Neuronal stem cell (in vitro differentiated cells): ENCODE measurements at regions not wholly inside any gene's neighbourhood (a gene's known extent, or its start where the extent isn't known, plus 50 kb on each side); places are given as distances from the start of the nearest gene placed in this dataset.
A peak's percentile ranks its signal among the peaks of the same experiment; 100 is the strongest.

ENCODE experiments used
- DNase-seq: peaks from one replicate; pipeline ENCODE4 v3.0.0-alpha.2; 2013; ENCODE audit warnings: low spot score
- H2AFZ ChIP-seq: one replicate; pipeline ENCODE4 v1.6.1; 2013; ENCODE audit warnings: mild to moderate bottlenecking, low read length, inconsistent platforms
- H2AK5ac ChIP-seq: 2 replicates; pipeline ENCODE4 v1.6.1; 2013; ENCODE audit warnings: low read depth, mild to moderate bottlenecking, inconsistent platforms, low read length, moderate library complexity, mixed read lengths
- H2BK120ac ChIP-seq: 2 replicates; pipeline ENCODE4 v1.6.1; 2013; ENCODE audit warnings: low read depth, mild to moderate bottlenecking, inconsistent platforms, low read length, moderate library complexity, mixed read lengths
- H2BK12ac ChIP-seq: one replicate; pipeline ENCODE4 v1.6.1; 2013; ENCODE audit warnings: low read length, inconsistent platforms
- H2BK15ac ChIP-seq: 2 replicates; pipeline ENCODE4 v1.6.1; 2013; ENCODE audit warnings: mild to moderate bottlenecking, low read length, inconsistent platforms, mixed read lengths
- H2BK5ac ChIP-seq: one replicate; pipeline ENCODE4 v1.6.1; 2013; ENCODE audit warnings: inconsistent platforms, mild to moderate bottlenecking, low read length, moderate library complexity
- H3K14ac ChIP-seq: one replicate; pipeline ENCODE4 v1.6.1; 2013; ENCODE audit warnings: low read length, inconsistent platforms
- H3K18ac ChIP-seq: 2 replicates; pipeline ENCODE4 v1.6.1; 2013; ENCODE audit warnings: low read length, inconsistent platforms
- H3K23ac ChIP-seq: 2 replicates; pipeline ENCODE4 v1.6.1; 2013; ENCODE audit warnings: low read depth, mild to moderate bottlenecking, mixed read lengths, low read length, inconsistent platforms; ENCODE audit not compliant: poor library complexity
- H3K27ac ChIP-seq: replicated peaks from 3 replicates; pipeline ENCODE4 v1.5.1; 2013; ENCODE audit warnings: low read length, inconsistent platforms
- H3K27me3 ChIP-seq, 3 experiments: 2 replicates each; pipeline ENCODE4 v1.6.1; 2013; ENCODE audit warnings: low read length in 3 of 3, mild to moderate bottlenecking in 2 of 3, inconsistent platforms in 1 of 3, low read depth in 1 of 3, mixed read lengths in 1 of 3, moderate library complexity in 1 of 3; ENCODE audit not compliant: control insufficient read depth in 3 of 3, insufficient read depth in 3 of 3
- H3K36me3 ChIP-seq, 2 donors: replicated peaks in 1 of 2; 2 replicates each; pipeline ENCODE4 v1.6.1; 2013; ENCODE audit warnings: low read length in 2 of 2; ENCODE audit not compliant: control insufficient read depth in 2 of 2, insufficient read depth in 2 of 2
- H3K4ac ChIP-seq: 2 replicates; pipeline ENCODE4 v1.6.1; 2013; ENCODE audit warnings: inconsistent platforms, mild to moderate bottlenecking, low read length, moderate library complexity
- H3K4me1 ChIP-seq, 2 donors: 1 replicate in 1 of 2; 2 replicates in 1 of 2; pipeline ENCODE4 v1.6.1; 2013; ENCODE audit warnings: low read length in 2 of 2, low read depth in 1 of 2; ENCODE audit not compliant: control insufficient read depth in 2 of 2, insufficient read depth in 1 of 2
- H3K4me2 ChIP-seq: one replicate; pipeline ENCODE4 v1.6.1; 2013; ENCODE audit warnings: mild to moderate bottlenecking, low read length, inconsistent platforms; ENCODE audit not compliant: insufficient read depth, poor library complexity, severe bottlenecking
- H3K4me3 ChIP-seq, 2 donors: 2 replicates each; pipeline ENCODE4 v1.5.1; 2013; ENCODE audit warnings: low read length in 2 of 2, mild to moderate bottlenecking in 2 of 2, inconsistent platforms in 1 of 2, moderate library complexity in 1 of 2
- H3K79me1 ChIP-seq: one replicate; pipeline ENCODE4 v1.6.1; 2013; ENCODE audit warnings: low read depth, mild to moderate bottlenecking, inconsistent platforms, low read length, moderate library complexity
- H3K9ac ChIP-seq: one replicate; pipeline ENCODE4 v1.6.1; 2013; ENCODE audit warnings: mild to moderate bottlenecking, low read depth, low read length, inconsistent platforms; ENCODE audit not compliant: poor library complexity
- H3K9me3 ChIP-seq, 2 donors: replicated peaks in 1 of 2; 2 replicates each; pipeline versions ENCODE3 to v1.6.1; 2013; ENCODE audit warnings: low read length in 2 of 2, mild to moderate bottlenecking in 2 of 2, inconsistent platforms in 1 of 2, low read depth in 1 of 2, mixed read lengths in 1 of 2, moderate library complexity in 1 of 2; ENCODE audit not compliant: control insufficient read depth in 2 of 2, insufficient read depth in 1 of 2
- H4K8ac ChIP-seq: one replicate; pipeline ENCODE4 v1.6.1; 2013; ENCODE audit warnings: low read depth, mild to moderate bottlenecking, inconsistent platforms, low read length, moderate library complexity
- H4K91ac ChIP-seq: one replicate; pipeline ENCODE4 v1.6.1; 2013; ENCODE audit warnings: low read length, low read depth, mild to moderate bottlenecking, inconsistent platforms; ENCODE audit not compliant: poor library complexity
- WGBS, 2 donors: extraction: QIAGEN DNeasy Blood & Tissue Kit; methylation state at CpG; one replicate each; pipeline ENCODE4 v1.1.7; 2013; ENCODE audit warnings: missing lambda C conversion rate in 2 of 2, mixed read lengths in 1 of 2; ENCODE audit not compliant: insufficient read length in 2 of 2, insufficient replicate concordance in 1 of 2; ENCODE audit errors: extremely low coverage in 2 of 2; 5-methylcytosine and 5-hydroxymethylcytosine counted together

- no peak overlapping the region for H2AFZ ChIP-seq
Measured at GRCh38 chr2:238696331-238696730, 151.6 kb upstream of the TWIST2 start.

GRCh38 chr2:238696786-238697185, 151.1 kb upstream of the TWIST2 start:
- no peak overlapping the region for H2AK5ac ChIP-seq
- no peak overlapping the region for H3K18ac ChIP-seq
- peaks cover 0 to 2% (median 0%) of the 10 kb centered on the region in 3 experiments for H3K27me3 ChIP-seq
- no peak overlapping the region for H2BK120ac ChIP-seq
- no peak overlapping the region for H2AFZ ChIP-seq
- DNase-seq, result no peak
- H4K91ac ChIP-seq, result no peak overlapping the region
- no peaks in the 10 kb centered on the region for H3K9me3 ChIP-seq
- no peak overlapping the region for H2BK15ac ChIP-seq
- H3K4me3 ChIP-seq, result no peak overlapping the region
- H3K14ac ChIP-seq, result no peak overlapping the region
- peaks cover 0 to 5% of the 10 kb centered on the region in 2 donors for H3K4me1 ChIP-seq
- H4K8ac ChIP-seq, result no peak overlapping the region
- H2BK12ac ChIP-seq, result no peak overlapping the region
- WGBS, 2 donors, result no CpG with 5 or more reads among the region's 3 CpGs
- no peak overlapping the region for H3K4me2 ChIP-seq
- no peak overlapping the region for H2BK5ac ChIP-seq
- no peak overlapping the region for H3K23ac ChIP-seq
- H3K27ac ChIP-seq, result no peak overlapping the region
- H3K4ac ChIP-seq, result no peak overlapping the region
- no peaks in the 10 kb centered on the region for H3K36me3 ChIP-seq
- H3K79me1 ChIP-seq, result no peaks in the 10 kb centered on the region
- H3K9ac ChIP-seq, result no peak overlapping the region

More at GRCh38 chr2:238696331-238696730, 151.6 kb upstream of the TWIST2 start:
- H3K4me3 ChIP-seq, result no peak overlapping the region
- no peak overlapping the region for H4K91ac ChIP-seq
- no peaks in the 10 kb centered on the region for H3K36me3 ChIP-seq
- no peak overlapping the region for H3K18ac ChIP-seq
- H3K4ac ChIP-seq, result no peak overlapping the region
- no peak overlapping the region for H3K23ac ChIP-seq
- no peak overlapping the region for H3K14ac ChIP-seq
- H2AK5ac ChIP-seq, result no peak overlapping the region
- H3K27me3 ChIP-seq, result peaks cover 0 to 2% (median 0%) of the 10 kb centered on the region in 3 experiments
- no peak overlapping the region for H2BK12ac ChIP-seq
- no peak overlapping the region for H3K27ac ChIP-seq
- DNase-seq, result no peak
- no peak overlapping the region for H2BK15ac ChIP-seq
- H2BK5ac ChIP-seq, result no peak overlapping the region
- no peak overlapping the region for H4K8ac ChIP-seq
- no peak overlapping the region for H2BK120ac ChIP-seq
- no peak overlapping the region for H3K4me2 ChIP-seq
- no peaks in the 10 kb centered on the region for H3K9me3 ChIP-seq
- H3K79me1 ChIP-seq, result no peaks in the 10 kb centered on the region
- peaks cover 0 to 5% of the 10 kb centered on the region in 2 donors for H3K4me1 ChIP-seq
- H3K9ac ChIP-seq, result no peak overlapping the region
- WGBS, 2 donors, result no CpG with 5 or more reads among the region's 4 CpGs

DNA sequence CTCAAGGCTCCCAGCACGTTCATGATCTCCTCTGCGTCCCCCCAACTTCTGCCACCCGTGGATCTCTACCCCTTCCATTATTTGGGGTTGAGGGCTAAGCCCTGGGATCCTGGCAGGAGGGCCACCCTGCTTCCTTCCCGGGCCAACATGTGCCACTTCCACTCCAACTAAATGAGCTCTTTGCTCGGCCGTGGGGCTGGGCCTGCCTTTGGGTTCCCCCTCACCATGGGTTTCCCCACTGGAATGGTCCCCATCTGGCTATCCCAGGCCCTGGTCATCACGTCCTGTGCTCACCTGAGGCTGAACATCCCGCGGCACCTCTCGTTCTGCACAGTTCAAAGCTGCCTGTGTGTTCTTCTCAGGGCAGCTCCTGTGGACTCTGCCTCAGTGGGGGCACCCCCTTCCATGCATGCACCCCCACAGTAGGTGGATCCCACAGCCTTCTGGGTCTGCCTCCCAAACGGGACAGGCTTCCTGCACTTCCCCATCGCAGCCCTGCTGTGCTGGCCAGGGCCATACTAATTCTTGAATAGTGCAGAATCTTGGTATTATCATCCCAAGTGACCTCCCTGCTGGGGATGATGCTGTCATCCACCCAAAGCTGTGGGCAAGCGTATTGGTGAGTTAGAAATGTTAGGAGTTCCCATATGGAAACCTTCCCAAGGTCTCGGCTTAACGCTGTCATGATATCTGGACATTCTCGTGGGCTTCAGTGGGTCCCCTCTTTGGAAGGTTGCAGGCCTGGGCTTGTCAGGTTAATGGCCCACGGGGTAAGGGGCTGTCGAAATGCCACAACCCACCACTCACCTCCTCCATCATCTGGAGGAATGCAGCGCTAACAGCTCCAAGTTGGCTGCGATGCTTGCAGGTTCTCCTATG, 150.5 kb upstream of the TWIST2 start:
- Histone ChIP-seq H3K14ac (peak overlapping the region; percentile 14), H3K4ac (no peak overlapping the region), H3K36me3 (no peaks in the 10 kb centered on the region), H3K27me3 (peaks cover 0 to 2% (median 0%) of the 10 kb centered on the region in 3 experiments), H3K23ac (peak overlapping the region; percentile 19), H2AFZ (no peak overlapping the region), H2BK5ac (no peak overlapping the region), H3K79me1 (no peaks in the 10 kb centered on the region), H3K18ac (no peak overlapping the region), H4K8ac (no peak overlapping the region), H4K91ac (no peak overlapping the region), H3K9me3 (no peaks in the 10 kb centered on the region), H3K4me2 (no peak overlapping the region), H2BK120ac (no peak overlapping the region), H2AK5ac (no peak overlapping the region), H3K9ac (no peak overlapping the region), H3K27ac (no peak overlapping the region), H3K4me3 (no peak overlapping the region), H3K4me1 (peaks cover 0 to 5% of the 10 kb centered on the region in 2 donors), H2BK12ac (no peak overlapping the region), H2BK15ac (no peak overlapping the region)
- no CpG with 5 or more reads among the region's 20 CpGs for WGBS, 2 donors
- no peak for DNase-seq

DNA sequence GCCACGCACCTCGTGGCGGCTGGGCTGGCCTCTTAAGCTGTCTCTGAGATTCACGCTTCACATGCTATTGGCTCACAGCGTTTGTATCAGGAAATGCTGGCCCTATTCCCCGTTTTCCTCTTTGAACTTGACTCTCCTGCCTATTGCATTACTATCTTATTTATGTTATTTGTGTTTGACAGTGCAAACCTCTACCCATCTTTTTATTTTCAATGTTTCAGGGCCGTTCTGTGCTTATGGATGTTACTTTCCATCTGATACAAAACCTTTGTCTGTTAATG, 149.9 kb upstream of the TWIST2 start:
- no peak for DNase-seq
- Histone ChIP-seq H3K18ac (no peak overlapping the region), H3K27ac (no peak overlapping the region), H4K91ac (no peak overlapping the region), H3K4me1 (peaks cover 0 to 5% of the 10 kb centered on the region in 2 donors), H3K23ac (no peak overlapping the region), H2BK15ac (no peak overlapping the region), H3K9me3 (no peaks in the 10 kb centered on the region), H3K4me2 (no peak overlapping the region), H3K9ac (no peak overlapping the region), H3K79me1 (no peaks in the 10 kb centered on the region), H4K8ac (no peak overlapping the region), H2BK5ac (no peak overlapping the region), H3K4ac (no peak overlapping the region), H3K36me3 (no peaks in the 10 kb centered on the region), H3K27me3 (peaks cover 0 to 2% (median 0%) of the 10 kb centered on the region in 3 experiments), H3K14ac (no peak overlapping the region), H2BK120ac (no peak overlapping the region), H2AFZ (no peak overlapping the region), H2BK12ac (no peak overlapping the region), H2AK5ac (no peak overlapping the region), H3K4me3 (no peak overlapping the region)
- WGBS, 2 donors, result no CpG with 5 or more reads among the region's 7 CpGs
